ENCODE measurements at regions not wholly inside any gene's neighbourhood (a gene's known extent, or its start where the extent isn't known, plus 50 kb on each side); places are given as distances from the start of the nearest gene placed in this dataset.

DNA sequence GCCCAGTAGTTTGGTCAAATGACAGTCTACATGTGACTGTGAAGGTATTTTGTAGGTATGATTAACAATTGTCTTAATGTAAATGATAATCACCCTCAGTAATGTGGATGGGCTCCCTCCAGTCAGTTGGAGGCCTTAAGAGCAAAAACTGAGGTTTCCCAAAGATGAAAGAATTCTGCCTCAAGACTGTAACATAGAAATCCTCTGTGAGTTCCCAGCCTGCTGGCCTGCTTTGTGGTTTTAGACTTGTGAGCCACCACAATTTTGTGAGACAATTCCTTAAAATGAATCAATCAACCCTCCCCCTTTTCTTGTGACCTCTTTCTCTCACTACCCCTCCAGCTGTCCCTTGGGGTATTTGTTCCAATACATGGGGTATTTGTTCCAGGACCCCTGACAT, 226.4 kb upstream of the DPYD start:
- TF ChIP-seq, protein P1, sequence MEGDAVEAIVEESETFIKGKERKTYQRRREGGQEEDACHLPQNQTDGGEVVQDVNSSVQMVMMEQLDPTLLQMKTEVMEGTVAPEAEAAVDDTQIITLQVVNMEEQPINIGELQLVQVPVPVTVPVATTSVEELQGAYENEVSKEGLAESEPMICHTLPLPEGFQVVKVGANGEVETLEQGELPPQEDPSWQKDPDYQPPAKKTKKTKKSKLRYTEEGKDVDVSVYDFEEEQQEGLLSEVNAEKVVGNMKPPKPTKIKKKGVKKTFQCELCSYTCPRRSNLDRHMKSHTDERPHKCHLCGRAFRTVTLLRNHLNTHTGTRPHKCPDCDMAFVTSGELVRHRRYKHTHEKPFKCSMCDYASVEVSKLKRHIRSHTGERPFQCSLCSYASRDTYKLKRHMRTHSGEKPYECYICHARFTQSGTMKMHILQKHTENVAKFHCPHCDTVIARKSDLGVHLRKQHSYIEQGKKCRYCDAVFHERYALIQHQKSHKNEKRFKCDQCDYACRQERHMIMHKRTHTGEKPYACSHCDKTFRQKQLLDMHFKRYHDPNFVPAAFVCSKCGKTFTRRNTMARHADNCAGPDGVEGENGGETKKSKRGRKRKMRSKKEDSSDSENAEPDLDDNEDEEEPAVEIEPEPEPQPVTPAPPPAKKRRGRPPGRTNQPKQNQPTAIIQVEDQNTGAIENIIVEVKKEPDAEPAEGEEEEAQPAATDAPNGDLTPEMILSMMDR (IDR thresholded peaks at IDR 0.05) = no peak
- no peak for TF ChIP-seq EZH2phosphoT487 (IDR thresholded peaks at IDR 0.05)

Measured in neural progenitor cell (in vitro differentiated cells).